K562 (cell line): ENCODE measurements at regions not wholly inside any gene's neighbourhood (a gene's known extent, or its start where the extent isn't known, plus 50 kb on each side); places are given as distances from the start of the nearest gene placed in this dataset.
"Not testable (repeated sequence)": the region's sequence is repeated elsewhere in the genome, so short reads cannot be mapped to it uniquely, and the experiment has no call there.

Experiments
- ATAC-seq: fragments of 200-7000 bp; cut with Tn5 transposase; 3 replicates; pipeline ENCODE4 v1.9.1; 2020; ENCODE audit warnings: moderate library complexity
- BruUV-seq: library from RNA; stranded (reverse); fragments of 400-500 nt; replicated peaks from 2 replicates; lab custom pipeline; 2021; lab: Mats Ljungman, UMichigan
- CTCF ChIA-PET: fragments of 300-600 bp; formaldehyde crosslinking; extraction: SDS; loops from one replicate; lab custom pipeline; 2021; ENCODE audit warnings: low intra/inter-chr PET ratio; lab: Yijun Ruan, JAX
- POLR2A ChIA-PET: fragments of 300-600, 350-650 bp; sonication (Branson Sonifier 250); formaldehyde crosslinking; extraction: SDS; loops from one replicate; lab custom pipeline; 2021; ENCODE audit warnings: antibody characterized with exemption, inconsistent platforms; lab: Yijun Ruan, JAX
- DNase-seq, 4 experiments: peaks; one replicate each; pipeline versions ENCODE4 v3.0.0 to v3.0.0-alpha.2; 2011 to 2018; ENCODE audit warnings: low spot score in 3 of 4, mixed read lengths in 3 of 4; ENCODE audit errors: extremely low read depth in 1 of 4
- FAIRE-seq: peaks from 2 replicates; lab custom pipeline; 2011; peaks lifted over from hg19 to GRCh38; lab: Jason Lieb, UNC
- H2AFZ ChIP-seq: 2 replicates; pipeline ENCODE4 v1.6.0; 2011; ENCODE audit warnings: low read depth, low read length, control low read depth, inconsistent platforms
- H3K27ac ChIP-seq: fragments of 200-600 bp; 3 replicates; pipeline ENCODE4 v1.8.0; 2011; ENCODE audit warnings: low read depth, mild to moderate bottlenecking, control low read depth, inconsistent platforms, low read length, moderate library complexity, mixed read lengths; ENCODE audit errors: extremely low read depth
- H3K27me3 ChIP-seq, 2 experiments: fragments of 300-600 bp in 1 of 2; 2 replicates in 1 of 2; 3 replicates in 1 of 2; pipeline versions ENCODE4 v1.6.0 to v1.8.0; 2011; ENCODE audit warnings: inconsistent platforms in 2 of 2, low read length in 2 of 2, mild to moderate bottlenecking in 1 of 2, mixed read lengths in 1 of 2, moderate library complexity in 1 of 2; ENCODE audit not compliant: control insufficient read depth in 2 of 2, insufficient read depth in 2 of 2
- H3K36me3 ChIP-seq: fragments of 300-600 bp; 3 replicates; pipeline ENCODE4 v1.8.0; 2011; ENCODE audit warnings: mild to moderate bottlenecking, low read length, inconsistent platforms; ENCODE audit not compliant: control insufficient read depth, insufficient read depth
- H3K4me1 ChIP-seq, 2 experiments: fragments of 200-600 bp in 1 of 2; replicated peaks in 1 of 2; 2 replicates in 1 of 2; 3 replicates in 1 of 2; pipeline versions ENCODE4 v1.5.1 to v1.8.0; 2011; ENCODE audit warnings: inconsistent platforms in 2 of 2, low read length in 2 of 2, mild to moderate bottlenecking in 1 of 2, mixed read lengths in 1 of 2, moderate library complexity in 1 of 2; ENCODE audit not compliant: control insufficient read depth in 2 of 2, insufficient read depth in 2 of 2
- H3K4me2 ChIP-seq: 2 replicates; pipeline ENCODE4 v1.6.1; 2011; ENCODE audit warnings: low read length, control low read depth, inconsistent platforms, mixed read lengths; ENCODE audit not compliant: insufficient read depth
- H3K4me3 ChIP-seq: fragments of 200-600 bp; sonication (generic), shearing (Covaris generic); 2 replicates; pipeline ENCODE4 v1.5.1; 2016; ENCODE audit warnings: control low read depth, inconsistent platforms
- H3K79me2 ChIP-seq: fragments of 200-600 bp; 3 replicates; pipeline ENCODE4 v1.8.0; 2011; ENCODE audit warnings: low read length, inconsistent platforms; ENCODE audit not compliant: control insufficient read depth, insufficient read depth
- H3K9ac ChIP-seq, 2 experiments: 2 replicates each; pipeline versions ENCODE4 v1.6.0 to v1.6.1; 2011; ENCODE audit warnings: low read depth in 2 of 2, low read length in 2 of 2, control low read depth in 1 of 2, inconsistent platforms in 1 of 2, mild to moderate bottlenecking in 1 of 2, mixed read lengths in 1 of 2; ENCODE audit not compliant: insufficient read depth in 1 of 2
- H3K9me1 ChIP-seq: one replicate; pipeline ENCODE4 v1.6.0; 2011; ENCODE audit warnings: inconsistent platforms, mild to moderate bottlenecking, low read length, moderate library complexity; ENCODE audit not compliant: control insufficient read depth, insufficient read depth
- H3K9me3 ChIP-seq: replicated peaks from 2 replicates; pipeline ENCODE4 v1.5.1; 2011; ENCODE audit warnings: low read depth, low read length, inconsistent platforms; ENCODE audit not compliant: control insufficient read depth, insufficient read depth
- H4K20me1 ChIP-seq: replicated peaks from 2 replicates; pipeline ENCODE4 v1.6.1; 2011; ENCODE audit warnings: low read length, inconsistent platforms, mixed read lengths; ENCODE audit not compliant: control insufficient read depth, insufficient read depth
- ATF4 ChIP-seq: fragments of 450-650 bp; formaldehyde crosslinking; IDR thresholded peaks from 2 replicates; pipeline ENCODE4 v1.4.0; 2022; ENCODE audit warnings: mild to moderate bottlenecking, moderate library complexity
- E2F5 ChIP-seq: sonication (generic); formaldehyde crosslinking; IDR thresholded peaks from 2 replicates; pipeline ENCODE4 v1.8.0; 2022; ENCODE audit warnings: mild to moderate bottlenecking, missing genetic modification reagents
- KAT2B ChIP-seq: IDR thresholded peaks from one replicate; pipeline ENCODE4 v1.6.1; 2012; ENCODE audit warnings: low read depth, mild to moderate bottlenecking, control low read depth, inconsistent platforms, low read length, moderate library complexity
- RFX5 ChIP-seq: IDR thresholded peaks from 2 replicates; pipeline ENCODE4 v1.6.1; 2011; ENCODE audit warnings: low read depth, mild to moderate bottlenecking, improper control_type of control experiment, low read length
- TSC22D4 ChIP-seq: fragments of 450-650 bp; IDR thresholded peaks from 2 replicates; pipeline ENCODE4 v1.6.1; 2016; ENCODE audit warnings: missing genetic modification characterization, missing biosample characterization, control low read depth
- USF1 ChIP-seq: sonication (generic); formaldehyde crosslinking; IDR thresholded peaks from 2 replicates; pipeline ENCODE4 v1.9.0; 2022; ENCODE audit warnings: mild to moderate bottlenecking, missing genetic modification reagents
- ZNF586 ChIP-seq: fragments of 450-650 bp; formaldehyde crosslinking; conservative IDR thresholded peaks from 2 replicates; pipeline ENCODE4 v1.4.0; 2020; ENCODE audit warnings: mild to moderate bottlenecking, moderate library complexity
- WGBS: fragments of 100-300 bp; shearing (Covaris generic); methylation state at CpG from one replicate; pipeline ENCODE4 v1.1.6; 2016; ENCODE audit warnings: low coverage, mixed read lengths; ENCODE audit not compliant: insufficient coverage; ENCODE audit errors: missing lambda C conversion rate; 5-methylcytosine and 5-hydroxymethylcytosine counted together
- in situ Hi-C: fragments of 300-500 bp; cut with MboI; formaldehyde crosslinking; loops from 4 replicates; pipeline ENCODE4 v1.15.0; 2018; ENCODE audit warnings: inconsistent platforms, mixed read lengths
- intact Hi-C: fragments of 100-400 bp; cut with micrococcal nuclease; formaldehyde crosslinking; loops from 2 replicates; pipeline ENCODE4 v1.14.2; 2022

GRCh38 chr20:48493966-48494365 lies 333.8 kb downstream of the PREX1 start (continued):
- TF ChIP-seq USF1 (no peak), KAT2B (no peak), ZNF586 (CRISPR knock-in tag) (no peak), E2F5 (CRISPR knock-in tag) (no peak), TSC22D4 (no peak), RFX5 (no peak), ATF4 (CRISPR knock-in tag) (no peak)

- H3K9me3 ChIP-seq, BruUV-seq, H3K36me3 ChIP-seq, in situ Hi-C loops, FAIRE-seq, H3K27ac ChIP-seq, ATAC-seq, H3K4me1 ChIP-seq, DNase-seq, H3K4me3 ChIP-seq, H4K20me1 ChIP-seq, POLR2A ChIA-PET, H3K9me1 ChIP-seq, intact Hi-C loops, H3K79me2 ChIP-seq, H3K4me2 ChIP-seq, H3K27me3 ChIP-seq, H3K9ac ChIP-seq, CTCF ChIA-PET, H2AFZ ChIP-seq: not testable (repeated sequence)
- 1% methylated on average over 8 of the region's 18 CpGs for WGBS
Observed at GRCh38 chr20:48493331-48493730, 334.5 kb downstream of the PREX1 start.
